Dedifferentiated amniotic fluid mesenchymal stem cell (primary cell): ENCODE measurements at regions not wholly inside any gene's neighbourhood (a gene's known extent, or its start where the extent isn't known, plus 50 kb on each side); places are given as distances from the start of the nearest gene placed in this dataset.
"Not testable (repeated sequence)": the region's sequence is repeated elsewhere in the genome, so short reads cannot be mapped to it uniquely, and the experiment has no call there.

Source experiments
- DNase-seq: peaks from one replicate; pipeline ENCODE4 v3.0.0-alpha.2; 2016; ENCODE audit errors: extremely low spot score

DNA sequence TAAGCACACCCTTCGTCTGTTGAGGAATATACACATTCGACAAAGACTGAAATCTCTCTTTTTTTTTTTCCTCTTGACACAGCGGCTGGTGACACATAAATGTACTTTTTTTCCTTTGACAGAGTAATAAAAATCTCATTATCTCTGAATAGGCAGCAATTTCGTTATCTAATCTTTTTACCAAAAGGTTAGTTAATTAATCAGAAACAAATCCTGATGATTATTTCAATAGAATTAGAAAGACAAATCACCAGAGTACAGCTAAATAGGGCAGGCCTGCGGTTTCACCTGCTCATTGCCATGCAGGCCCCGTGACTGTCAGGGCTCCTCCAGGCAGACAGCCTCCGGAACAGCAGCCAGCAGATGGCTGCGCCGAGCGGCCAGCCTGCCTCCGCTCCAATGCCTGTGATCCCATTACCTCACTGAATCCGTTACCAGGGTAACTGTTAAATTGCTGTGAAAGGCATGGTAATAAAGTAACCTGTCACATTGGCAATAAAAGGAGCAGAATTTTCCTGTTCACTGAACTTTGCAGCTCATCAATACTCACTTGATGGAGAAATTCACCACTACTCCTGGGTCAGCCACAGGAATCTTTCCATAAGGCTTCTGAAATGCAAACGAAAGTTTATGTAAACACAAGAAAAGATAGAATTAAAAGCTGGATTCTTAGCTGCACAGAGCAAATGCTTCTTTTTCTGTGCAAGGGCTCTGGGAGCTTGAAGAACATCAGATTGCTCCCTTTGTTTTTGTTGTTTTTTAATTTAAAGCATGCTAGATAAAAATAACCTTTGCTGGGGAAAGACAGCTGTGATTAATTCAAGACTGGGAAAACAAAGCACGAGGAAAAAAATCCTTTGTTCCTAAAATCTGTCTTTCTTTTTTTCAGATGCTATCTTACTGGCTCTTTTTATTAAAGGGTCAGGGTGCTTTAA lies 666.4 kb upstream of the ZNF608 start:
- peak; percentile 87 for DNase-seq

DNA sequence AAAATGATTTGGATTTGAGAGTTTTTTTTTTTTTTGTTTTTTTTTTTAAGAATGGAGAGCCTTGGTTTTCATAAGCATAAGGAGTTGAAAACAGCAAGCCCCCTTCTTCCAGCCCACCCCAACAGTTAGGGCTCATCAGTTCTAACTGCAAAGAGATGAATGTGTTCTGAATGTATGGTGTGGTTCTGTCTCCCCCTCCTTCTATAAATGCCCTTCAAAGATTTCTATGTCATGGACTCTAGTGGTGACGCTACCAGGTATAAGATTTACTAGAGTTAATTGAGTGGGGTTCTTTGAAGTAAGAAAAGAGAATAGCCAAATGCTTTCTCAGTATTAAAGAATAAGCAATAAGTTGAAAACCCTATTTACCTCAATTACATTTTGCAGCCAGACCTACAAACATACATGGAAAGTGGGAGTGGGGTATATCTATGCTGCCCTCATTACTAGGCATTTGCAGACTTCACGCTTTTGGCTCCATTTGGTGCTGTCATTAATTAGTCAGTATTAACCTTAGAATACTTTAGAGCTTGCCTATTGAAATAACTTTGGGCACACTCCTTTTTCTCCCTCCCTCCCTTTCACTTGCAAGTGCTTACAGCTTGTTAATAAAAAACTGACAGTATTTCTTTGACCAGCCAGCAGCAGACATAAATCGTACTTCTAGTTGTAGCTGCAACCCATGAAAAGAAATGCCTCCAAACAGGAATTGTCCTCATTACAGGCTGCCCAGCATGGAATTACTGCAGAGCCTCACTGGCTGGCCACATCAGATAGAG lies 667.2 kb upstream of the ZNF608 start:
- no peak for DNase-seq

DNA sequence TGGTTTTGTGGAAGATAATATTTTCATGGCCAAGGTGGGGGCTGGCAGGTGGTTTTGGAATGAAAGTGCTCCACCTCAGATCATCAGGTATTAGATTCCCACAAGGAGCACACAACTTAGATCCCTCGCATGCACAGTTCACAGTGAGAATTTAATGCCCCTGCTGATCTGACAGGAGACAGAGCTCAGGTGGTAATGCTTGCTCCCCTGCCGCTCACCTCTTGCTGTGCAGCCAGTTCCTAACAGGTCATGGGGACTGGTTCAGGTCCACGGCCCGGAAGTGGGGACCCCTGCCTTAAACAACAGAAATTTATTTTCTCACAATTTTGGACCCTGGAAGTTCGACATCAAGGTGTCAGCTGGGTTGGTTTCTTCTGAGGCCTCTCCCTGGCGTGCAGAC lies 668.7 kb upstream of the ZNF608 start:
- no peak for DNase-seq

DNA sequence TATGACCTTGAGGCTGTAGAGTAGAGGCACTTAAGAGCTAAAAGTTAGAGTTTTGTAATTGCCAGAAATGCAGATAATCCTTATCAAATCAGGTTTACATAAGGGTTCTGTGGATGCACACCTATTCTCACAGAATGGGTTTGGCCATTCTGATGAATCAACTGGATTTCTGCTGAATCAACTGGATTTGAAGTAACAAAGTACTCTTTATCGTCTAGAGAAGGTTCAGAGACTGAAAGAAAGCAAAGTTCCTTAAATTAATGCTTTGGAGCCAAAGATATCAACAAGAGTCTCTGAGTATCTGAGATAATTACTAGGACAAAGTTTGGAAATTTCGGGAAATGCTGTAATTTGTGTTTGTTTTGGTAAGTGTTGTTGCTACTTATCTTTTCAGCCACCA lies 669.6 kb upstream of the ZNF608 start:
- no peak for DNase-seq

DNA sequence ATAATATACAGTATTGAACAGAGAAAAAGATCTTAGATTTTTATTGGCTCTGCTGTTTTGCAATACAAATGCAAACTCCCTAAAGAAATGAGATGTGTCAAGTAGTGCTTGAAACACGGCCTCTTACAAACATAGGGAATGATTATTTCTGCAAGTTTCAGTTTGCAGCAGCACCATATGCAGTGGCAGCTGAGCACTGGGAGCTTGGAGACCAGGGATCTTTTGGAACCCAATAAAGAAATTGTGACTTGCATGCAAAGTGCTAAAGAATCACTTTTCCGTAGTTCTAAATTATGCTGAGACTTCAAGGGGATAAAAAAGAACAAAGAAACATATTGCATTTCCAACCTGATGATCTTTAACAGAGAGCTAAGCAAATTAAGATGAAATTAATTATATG lies 674.6 kb upstream of the ZNF608 start:
- no peak for DNase-seq

DNA sequence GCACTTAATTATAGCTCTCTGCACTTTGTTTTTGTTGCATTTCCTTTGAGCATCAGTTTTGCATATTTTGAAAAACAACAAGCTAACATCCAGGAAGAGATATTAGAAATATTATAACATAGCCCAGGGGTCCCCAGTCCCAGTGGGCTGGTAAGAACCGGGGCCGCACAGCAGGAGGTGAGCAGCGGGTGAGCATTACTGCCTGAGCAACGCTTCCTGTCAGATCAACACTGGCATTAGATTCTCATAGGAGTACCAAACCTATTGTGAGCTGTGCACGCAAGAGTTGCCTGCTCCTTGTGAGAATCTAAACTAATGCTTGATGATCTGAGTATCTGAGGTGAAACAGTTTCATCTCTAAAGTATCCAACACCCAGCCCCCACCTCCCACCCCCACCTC lies 675.9 kb upstream of the ZNF608 start:
- DNase-seq = no peak

DNA sequence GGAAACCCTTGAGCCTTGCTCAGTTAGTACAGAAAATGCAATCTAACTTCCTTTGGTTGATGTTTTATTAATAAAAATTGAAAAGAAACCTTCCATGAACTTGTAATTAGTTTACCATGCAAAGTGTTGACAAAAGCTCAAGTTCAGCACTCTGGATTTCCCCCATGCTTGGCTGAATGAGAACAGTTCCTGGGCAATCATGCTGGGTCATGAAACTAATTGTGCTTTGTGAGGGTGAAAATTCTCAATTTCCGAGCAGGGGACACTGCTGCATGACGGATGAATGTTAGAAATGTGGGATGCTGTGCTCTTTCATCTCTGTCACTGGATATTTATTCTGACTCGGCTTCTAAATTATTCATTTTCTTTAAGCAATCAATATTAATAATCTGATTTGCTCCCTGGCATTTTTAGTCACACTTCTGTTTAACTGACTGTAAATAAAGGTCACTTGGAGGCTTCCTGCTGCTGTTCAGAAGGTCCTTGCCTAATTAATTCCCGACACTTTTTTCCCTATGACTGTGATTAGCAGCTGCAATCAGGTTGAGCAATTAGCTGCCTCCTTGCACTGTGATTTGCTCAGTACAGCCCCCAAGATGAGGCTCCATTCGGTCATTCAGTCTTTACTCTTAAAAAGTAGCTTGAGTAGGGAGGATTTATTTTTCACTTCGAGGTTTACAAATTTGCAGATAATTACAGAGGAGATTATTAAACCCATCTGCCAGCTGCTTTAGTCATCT lies 678.1 kb upstream of the ZNF608 start:
- DNase-seq = no peak

DNA sequence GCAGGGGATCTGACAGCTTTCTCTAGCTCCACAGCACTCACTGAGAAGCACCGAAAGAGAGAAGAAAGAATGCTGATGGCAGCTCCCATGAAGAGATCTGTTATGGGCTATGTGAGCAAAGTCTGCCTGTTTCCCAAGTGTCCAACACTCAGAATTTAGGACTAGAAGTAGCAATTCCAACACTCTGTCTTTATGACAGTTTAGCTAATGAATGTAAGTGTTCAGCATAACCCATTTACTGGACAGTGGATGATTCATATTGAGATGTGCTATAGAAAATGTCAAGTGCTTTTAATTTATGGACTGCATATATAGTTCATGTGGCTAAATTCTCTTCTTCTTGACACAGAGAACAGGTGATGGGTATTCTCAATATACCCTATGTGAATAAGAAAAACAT lies 683.1 kb upstream of the ZNF608 start:
- DNase-seq = no peak

DNA sequence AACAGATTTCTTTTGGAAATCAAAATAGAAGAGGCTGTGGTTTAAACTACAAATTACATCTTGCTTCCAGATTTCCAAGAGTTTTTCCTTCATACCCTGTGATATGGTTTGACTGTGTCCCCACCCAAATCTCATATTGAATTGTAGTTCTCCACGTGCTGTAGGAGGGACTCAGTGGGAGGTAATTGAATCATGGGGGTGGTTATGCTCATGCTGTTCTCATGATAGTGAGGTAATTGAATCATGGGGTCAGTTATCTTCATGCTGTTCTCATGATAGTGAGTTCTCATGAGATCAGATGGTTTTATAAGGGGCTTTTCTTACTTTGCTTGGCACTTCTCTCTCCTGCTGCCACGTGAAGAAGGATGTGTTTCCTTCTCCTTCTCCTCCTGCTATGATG lies 687.0 kb upstream of the ZNF608 start:
- no peak for DNase-seq

DNA sequence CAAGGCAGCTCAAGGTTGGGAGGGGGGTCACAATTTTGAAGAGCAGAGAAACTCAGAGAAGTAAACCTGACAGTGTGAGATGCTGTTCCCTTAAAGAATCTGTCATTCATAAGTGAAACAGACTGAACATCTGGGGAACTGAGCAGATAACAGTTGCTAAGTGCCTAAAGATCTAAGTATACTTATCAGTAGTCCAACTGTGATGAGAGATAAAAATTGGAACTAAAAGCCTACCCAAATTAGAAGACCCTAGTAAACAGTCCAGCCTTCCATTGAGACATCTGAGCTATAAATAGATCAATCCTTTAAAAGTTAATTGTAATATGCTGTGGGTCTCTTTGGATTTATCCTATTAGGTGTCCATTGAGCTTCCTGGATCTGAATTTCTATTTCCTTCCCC lies 692.8 kb upstream of the ZNF608 start:
- no peak for DNase-seq

DNA sequence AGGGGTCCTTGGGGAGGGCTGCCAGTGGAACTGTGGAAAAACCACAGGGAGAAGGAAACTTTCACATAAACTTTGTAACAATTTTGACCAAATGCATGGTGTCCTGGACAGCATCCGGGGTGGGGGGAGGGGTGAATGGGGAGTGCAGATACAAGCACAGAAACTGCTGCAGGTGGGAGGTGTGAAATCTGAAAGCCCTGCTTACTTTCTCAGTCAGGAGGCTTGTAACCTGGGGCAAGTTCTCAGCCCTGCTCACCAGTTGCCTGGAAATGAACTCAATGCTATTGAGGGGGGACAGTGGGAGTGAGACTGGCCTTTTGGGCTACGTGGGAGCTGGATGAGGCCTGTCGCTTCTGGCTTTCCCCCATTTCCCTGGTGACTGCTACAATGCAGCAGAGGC lies 694.5 kb upstream of the ZNF608 start:
- DNase-seq = no peak

DNA sequence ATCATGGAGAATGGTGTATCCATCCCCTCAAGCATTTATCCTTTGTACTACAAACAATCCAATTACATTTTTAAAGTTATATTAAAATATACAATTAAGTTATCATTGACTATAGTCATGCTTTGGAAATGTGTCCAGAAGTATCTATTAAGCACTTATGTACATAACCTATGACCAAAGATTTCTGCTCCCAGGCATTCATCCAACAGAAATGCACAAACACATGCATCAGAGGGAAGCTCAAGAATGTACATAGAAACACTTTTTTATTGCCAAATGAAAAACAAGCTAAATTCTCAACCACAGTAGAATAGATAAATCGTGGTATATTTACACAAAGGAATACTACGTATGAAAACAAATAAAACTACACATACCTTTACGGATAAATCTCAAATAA lies 700.5 kb upstream of the ZNF608 start:
- peak; percentile 18 for DNase-seq

DNA sequence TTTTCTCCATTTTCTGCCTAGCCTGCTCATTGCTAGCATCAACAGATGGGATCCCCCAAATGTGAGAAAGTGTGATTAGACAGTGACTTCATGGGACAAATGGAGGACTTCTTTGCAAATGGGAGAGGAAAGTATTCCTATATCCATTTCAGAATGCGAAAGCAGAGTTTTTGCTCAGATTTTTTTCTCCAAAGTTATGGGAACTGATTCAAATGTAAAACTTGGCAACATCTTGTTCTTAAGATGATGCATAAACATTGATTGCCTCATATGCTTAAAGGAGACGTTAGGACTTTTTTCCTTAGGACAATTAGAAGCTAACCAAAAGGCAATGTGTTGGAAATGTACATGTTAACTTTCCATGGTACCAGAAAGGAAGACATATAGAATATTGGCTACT lies 704.3 kb upstream of the ZNF608 start:
- peak; percentile 52 for DNase-seq

DNA sequence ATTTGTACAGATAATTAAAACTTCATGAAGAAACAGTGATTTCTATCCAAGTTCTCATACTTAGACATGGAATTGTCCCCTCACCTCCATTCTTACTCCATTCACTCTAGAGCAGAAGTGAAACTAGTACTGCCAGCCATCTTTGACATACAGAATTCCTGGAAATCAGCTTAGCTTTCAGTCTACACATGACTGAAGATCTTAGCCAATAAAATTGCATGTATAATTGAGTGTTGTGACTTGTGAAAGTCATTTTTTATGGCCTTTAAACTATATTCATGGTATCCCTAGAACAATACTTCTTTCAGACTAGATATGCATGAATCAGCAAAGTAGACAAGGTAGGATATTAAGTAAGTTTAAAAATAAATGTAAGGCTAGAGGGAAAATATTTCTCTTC lies 705.2 kb upstream of the ZNF608 start:
- DNase-seq = no peak

DNA sequence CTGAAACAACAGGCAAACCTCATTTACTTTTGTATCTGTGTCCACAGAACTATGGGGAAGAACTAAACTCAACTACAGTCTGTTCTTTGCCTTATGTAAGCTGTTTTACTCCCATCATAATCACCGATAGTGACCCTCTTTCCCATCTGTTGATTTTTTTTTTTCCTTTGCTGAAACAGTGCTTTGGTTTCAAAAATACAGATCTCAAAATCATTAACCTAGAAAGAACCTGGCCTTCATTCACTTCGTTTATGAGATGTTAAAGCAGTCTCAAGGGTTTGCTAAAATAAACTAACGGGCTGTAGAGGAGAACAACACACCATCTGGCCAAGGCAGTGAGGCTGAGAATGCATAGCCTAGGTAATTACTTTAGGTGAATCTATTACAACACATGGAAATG lies 706.6 kb upstream of the ZNF608 start:
- DNase-seq = no peak

DNA sequence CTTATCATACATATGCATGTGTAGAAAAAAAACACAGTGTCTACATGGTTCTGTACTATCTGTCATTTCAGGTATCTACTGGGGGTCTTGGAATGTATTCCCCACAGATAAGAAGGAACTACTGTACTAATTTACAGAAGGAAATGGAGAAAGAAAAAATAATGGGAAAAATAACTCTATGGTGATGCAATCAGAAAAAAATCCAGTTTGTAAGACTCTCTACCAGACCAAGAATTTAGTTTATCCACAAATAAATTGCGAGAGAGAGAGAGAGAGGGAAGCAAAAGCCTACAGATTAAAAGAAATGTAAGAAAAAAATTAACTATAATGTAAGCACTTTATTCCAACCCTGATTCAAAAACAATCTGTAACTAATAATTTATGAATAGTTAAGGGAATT lies 708.6 kb upstream of the ZNF608 start:
- peak; percentile 57 for DNase-seq

DNA sequence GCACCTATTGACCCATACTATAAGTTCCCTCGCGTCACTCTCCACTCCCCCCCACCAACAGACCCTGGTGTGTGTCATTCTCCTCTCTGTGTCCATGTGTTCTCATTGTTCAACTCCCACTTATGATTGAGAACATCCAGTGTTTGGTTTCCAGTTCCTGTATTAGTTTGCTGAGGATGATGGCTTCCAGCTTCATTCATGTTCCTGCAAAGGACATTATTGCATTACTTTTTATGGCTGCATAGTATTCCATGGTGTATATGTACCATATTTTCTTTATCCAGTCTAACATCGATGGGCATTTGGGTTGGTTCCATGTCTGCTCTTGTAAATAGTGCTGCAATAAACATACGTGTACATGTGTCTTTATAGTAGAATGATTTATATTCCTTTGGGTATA lies 709.6 kb upstream of the ZNF608 start:
- DNase-seq = not testable (repeated sequence)

DNA sequence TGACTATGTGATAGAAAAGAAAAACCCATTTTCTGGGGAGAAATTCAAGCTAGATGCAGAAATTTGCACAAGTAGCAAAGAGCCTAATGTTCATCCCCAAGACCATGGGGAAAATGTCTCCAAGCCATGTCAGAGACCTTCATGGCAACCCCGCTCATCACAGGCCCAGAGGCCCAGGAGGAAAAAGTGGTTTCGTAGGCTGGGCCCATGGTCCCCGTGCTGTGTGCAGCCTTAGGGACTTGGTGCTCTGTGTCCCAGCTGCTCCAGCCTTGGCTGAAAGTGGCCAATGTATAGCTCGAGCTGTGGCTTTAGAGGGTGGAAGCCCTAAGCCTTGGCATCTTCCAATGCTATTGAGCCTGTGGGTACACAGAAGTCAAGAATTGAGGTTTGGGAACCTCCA lies 711.2 kb upstream of the ZNF608 start:
- no peak for DNase-seq

DNA sequence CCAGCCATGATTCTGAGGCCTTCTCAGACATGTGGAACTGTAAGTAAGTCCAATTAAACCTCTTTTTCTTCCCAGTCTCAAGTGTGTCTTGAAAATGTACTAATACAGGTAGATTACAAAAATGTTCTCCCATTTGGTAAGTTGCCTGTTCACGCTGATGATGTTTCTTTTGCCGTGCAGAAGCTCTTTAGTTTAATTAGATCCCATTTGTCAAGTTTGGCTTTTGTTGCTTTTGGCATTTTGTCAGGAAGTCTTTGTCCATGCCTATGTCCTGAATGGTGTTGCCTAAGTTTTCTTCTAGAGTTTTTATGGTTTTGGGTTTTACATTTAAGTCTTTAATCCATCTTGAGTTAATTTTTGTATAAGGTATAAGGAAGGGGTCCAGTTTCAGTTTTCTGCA lies 712.5 kb upstream of the ZNF608 start:
- not testable (repeated sequence) for DNase-seq

DNA sequence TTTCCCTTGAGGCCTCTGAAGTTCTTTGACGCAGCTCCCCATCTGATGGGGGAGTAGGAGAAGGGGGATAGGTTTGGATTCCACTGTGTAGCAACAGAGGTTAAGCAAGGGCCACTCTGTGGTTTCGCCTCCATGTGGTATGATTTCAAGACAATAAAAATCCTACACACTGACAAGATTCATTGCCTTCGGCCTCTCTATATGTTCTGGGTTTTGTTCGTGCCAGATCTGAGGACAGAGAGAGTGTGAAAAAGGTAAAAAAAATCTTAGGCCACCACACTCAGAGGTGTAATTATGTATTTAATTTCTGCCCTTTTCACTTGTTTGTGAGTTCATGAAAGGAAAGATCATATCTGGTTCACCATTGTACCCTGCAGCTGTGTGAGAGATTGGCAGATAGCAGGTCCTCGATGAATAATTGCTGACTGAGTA lies 715.2 kb upstream of the ZNF608 start:
- no peak for DNase-seq

DNA sequence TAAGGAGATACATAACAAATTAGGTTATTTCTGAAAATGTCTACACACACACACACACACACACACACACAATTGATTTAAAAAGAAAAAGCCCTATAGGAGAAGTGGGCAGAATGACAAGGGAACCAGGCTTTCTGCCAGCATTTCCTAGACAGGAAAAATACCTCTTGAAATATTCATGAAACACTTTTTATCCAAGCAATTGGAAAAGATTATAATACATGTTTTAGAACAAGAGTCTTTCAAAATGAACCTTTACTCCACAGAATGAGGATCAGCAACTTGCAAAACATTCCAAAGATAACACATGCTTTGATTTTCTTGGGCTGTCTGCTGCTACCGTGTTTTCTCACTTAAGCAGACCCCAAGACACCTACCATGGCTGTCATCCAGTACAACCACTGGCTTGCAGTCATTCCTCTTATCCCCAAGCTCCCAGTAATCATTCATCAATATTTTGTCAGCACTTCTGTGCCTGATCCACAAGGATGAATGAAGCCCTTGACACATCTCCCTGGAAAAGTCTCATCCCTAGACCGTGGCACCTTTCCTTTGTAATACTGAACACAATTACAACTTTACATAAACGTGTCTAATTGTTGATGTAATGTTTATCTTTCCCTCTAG lies 717.1 kb upstream of the ZNF608 start:
- no peak for DNase-seq
